HPDE6-E6E7 (cell line): ENCODE measurements at regions not wholly inside any gene's neighbourhood (a gene's known extent, or its start where the extent isn't known, plus 50 kb on each side); places are given as distances from the start of the nearest gene placed in this dataset.
"Not testable (repeated sequence)": the region's sequence is repeated elsewhere in the genome, so short reads cannot be mapped to it uniquely, and the experiment has no call there.

Experiments
- DNase-seq: peaks from one replicate; pipeline ENCODE4 v3.0.0; 2011; ENCODE audit warnings: missing footprints; ENCODE audit errors: extremely low spot score

DNA sequence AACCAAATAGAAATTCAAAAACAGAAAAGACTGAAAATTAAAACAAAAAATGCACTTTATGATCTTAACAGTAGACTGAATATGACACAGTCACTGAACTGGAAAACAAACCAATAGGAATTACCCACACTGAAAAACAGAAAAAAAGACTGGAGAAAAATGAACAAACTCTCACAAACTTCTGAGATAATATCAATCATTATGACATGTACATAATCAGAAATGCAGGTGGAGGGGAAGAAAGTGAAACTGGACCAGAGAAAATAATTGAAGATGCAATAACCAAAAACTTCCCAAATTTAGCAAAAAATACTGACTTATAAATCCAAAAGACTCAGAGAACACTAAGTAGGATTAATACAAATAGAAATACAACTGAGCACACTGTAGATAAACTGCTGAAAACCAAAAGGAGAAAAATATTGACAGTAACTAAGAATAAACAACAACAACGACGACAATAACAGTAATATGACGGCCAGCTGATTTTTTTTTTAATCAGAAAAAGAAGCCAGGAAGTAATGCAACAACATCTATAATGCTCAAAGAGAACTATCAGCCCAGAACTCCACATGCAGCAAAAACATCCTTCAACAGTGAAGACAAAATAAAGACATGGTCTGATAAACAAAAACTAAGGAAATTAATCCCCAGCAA is 108.1 kb downstream of the ZFAND4 start:
- DNase-seq, result no peak

DNA sequence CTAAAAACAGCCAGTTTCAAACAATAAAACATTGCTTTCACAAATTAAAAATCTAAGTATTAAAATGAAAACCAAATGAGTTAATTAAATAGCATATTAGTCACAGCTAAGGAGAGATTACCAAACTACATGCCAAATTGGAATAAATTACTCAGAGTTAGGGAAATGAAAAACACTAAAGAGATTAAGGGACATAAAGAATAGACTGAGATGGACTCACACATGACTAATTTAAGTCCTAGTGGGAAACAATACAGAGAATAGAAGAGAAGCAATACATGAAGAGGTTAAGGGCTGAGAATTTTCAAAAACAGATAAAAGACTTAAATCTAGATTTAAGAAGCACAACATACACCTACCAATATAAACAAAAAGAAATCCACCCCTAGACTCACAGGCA is 110.6 kb downstream of the ZFAND4 start:
- no peak for DNase-seq

DNA sequence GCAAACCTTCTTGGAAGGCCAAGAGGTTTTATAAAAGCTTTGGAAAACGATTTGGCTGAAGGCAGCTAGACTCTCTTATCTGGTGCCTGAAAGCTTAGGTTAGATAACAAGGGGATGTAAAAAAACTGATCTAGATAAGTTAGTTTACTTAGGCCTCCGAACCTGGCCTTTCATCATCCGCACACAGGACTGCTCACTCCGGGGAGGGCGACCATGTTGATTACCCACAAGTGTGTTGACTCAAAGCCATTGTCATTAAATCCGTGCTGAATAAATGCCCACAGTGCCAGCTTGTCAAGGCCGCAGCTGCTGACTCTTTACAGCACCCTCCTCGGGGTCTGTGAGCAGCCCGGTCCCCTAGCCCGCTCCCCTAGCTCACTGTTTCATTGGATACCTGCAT is 112.3 kb downstream of the ZFAND4 start:
- no peak for DNase-seq

GRCh38 chr10:45558425-45558824 is 114.1 kb downstream of the ZFAND4 start:
- no peak for DNase-seq

DNA sequence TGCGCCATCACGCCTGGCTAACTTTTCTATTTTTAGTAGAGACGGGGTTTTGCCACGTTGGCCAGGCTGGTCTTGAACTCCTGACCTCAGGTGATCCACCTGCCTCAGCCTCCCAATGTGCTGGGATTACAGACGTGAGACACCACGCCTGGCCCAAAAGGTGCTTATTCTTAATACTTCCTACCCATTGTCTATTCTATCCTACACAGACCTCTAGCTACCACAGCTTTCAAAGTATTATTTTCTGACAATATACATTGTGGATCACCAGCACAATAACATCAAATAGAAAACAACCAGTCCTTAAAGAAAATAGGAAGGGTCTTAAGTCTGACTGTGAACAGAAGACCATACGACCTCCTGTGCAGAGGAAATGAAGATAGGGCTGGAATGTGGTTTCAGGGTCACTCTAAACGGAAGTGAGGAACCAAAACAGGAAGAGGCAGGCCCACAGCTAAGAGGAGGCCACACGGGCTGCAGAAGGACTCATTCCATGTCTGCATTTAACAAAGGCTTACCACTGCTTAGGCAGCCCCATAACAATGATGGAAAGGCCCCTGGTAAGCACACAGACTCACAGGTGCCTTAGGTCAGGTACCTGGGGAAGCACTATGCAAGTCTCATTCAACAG is 115.2 kb downstream of the ZFAND4 start:
- DNase-seq, result no peak

DNA sequence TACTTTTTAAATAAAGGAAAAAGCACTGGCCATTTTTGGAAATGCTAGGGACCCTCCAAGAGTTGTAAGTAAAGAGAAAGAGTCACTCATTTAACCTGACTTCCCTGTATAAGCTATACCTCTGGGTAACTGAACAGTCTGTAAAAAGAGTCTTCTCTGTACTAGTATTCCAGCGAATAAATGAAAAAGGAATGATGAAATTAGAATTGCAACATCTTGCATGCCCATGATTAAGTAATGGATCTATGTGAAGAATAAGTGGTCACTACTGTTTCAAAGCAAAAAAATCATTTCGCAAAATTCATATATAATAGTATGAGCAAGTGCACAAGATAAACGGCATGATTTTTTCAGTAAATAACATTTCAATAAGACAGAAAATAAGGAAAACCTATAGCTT is 116.8 kb downstream of the ZFAND4 start:
- DNase-seq, result no peak

GRCh38 chr10:45555332-45555731 is 117.2 kb downstream of the ZFAND4 start:
- DNase-seq, result not testable (repeated sequence)

GRCh38 chr10:45553613-45554012 is 119.0 kb downstream of the ZFAND4 start:
- DNase-seq, result no peak

DNA sequence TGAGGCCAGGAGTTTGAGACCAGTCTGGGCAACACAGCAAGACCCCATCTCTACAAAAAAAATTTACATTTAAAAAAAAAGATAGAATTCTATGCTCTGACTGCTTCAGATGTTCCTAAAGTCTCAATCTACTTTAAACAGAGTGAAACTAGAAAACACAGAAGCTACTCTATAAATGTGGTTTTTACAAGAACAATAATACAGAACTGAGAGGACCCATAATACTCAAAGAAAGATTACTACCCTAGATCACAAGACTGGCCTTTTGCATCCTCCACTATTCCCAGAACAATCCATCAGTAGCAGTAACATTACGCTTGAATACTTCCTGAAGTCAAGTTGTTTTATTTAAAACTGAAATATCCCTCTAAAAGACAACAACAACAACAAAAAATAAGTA is 119.4 kb downstream of the ZFAND4 start:
- DNase-seq, result no peak

- no peak for DNase-seq
These were observed 120.1 kb downstream of the ZFAND4 start for GRCh38 chr10:45552476-45552875.

- DNase-seq, result no peak
These were observed 121.4 kb downstream of the ZFAND4 start for GRCh38 chr10:45550903-45551786.

GRCh38 chr10:45548068-45548467 is 124.5 kb downstream of the ZFAND4 start:
- no peak for DNase-seq

- DNase-seq, result no peak
These were observed 125.4 kb downstream of the ZFAND4 start for GRCh38 chr10:45547207-45547606.

DNA sequence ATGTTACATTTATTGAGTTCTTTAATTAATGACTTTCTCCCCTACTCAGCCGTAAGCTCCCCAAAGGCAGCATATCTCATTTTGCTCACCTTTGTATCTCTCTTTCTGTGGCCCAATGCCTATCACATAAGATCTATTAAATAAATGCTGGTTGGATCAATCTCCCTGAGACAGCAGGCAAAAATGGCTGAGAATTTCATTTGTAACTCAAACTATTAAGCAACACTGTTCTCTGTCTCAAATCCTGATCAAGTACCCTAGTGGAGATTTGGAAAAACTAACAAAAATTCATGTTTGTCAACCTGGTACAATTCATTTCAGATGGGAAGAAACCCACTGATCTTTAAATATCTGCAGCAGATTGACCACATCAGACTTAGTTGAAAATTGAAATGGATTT is 127.4 kb downstream of the ZFAND4 start:
- DNase-seq, result no peak

GRCh38 chr10:45544191-45544590 is 128.4 kb downstream of the ZFAND4 start:
- DNase-seq, result no peak

DNA sequence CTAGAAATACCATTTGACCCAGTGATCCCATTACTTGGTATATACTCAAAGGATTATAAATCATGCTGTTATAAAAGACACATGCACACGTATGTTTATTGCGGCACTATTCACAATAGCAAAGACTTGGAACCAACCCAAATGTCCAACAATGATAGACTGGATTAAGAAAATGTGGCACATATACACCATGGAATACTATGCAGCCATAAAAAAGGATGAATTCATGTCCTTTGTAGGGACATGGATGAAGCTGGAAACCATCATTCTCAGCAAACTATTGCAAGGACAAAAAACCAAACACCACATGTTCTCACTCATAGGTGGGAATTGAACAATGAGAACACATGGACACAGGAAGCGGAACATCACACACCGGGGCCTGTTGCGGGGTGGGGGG is 131.5 kb downstream of the ZFAND4 start:
- DNase-seq, result not testable (repeated sequence)

GRCh38 chr10:45540589-45540988 is 132.0 kb downstream of the ZFAND4 start:
- DNase-seq, result not testable (repeated sequence)

GRCh38 chr10:45539569-45539968 is 133.0 kb downstream of the ZFAND4 start:
- DNase-seq, result not testable (repeated sequence)

DNA sequence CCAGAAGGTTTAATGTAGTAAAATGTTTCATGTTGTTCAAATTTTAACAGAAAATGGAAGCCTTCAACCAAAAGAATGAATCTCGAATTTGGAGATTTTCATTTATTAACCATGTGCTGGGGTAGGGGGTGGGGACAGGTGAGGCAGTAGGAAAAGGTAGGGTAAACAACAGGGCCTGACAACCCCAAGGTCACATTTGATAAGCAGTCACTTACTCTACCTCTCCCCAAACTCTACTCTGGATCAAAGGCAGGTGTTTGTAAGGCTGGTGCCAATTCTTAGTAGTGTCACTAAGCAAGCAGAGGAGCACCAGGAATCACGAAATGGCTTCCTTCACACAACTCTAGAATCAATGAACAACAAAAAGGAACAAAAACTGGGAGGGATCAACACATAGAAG is 138.0 kb downstream of the ZFAND4 start:
- DNase-seq, result no peak

DNA sequence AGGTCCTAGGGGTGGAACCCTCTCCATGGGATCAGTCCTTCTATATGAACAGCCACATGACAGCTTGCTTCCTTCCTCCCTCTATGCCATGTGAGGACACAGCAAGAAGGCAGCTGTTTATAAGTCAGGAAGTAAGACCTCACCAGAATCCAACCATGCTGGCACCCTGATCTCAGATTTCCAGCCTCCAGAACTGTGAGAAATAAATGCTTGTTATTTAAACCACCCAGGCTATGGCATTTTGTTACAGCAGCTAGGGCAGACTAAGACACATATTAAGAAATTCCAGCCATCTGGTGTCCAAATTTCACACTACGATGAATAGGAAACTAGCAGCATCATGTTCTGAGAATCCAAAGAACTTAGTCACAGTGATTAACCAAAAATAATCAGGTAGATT is 140.1 kb downstream of the ZFAND4 start:
- no peak for DNase-seq

DNA sequence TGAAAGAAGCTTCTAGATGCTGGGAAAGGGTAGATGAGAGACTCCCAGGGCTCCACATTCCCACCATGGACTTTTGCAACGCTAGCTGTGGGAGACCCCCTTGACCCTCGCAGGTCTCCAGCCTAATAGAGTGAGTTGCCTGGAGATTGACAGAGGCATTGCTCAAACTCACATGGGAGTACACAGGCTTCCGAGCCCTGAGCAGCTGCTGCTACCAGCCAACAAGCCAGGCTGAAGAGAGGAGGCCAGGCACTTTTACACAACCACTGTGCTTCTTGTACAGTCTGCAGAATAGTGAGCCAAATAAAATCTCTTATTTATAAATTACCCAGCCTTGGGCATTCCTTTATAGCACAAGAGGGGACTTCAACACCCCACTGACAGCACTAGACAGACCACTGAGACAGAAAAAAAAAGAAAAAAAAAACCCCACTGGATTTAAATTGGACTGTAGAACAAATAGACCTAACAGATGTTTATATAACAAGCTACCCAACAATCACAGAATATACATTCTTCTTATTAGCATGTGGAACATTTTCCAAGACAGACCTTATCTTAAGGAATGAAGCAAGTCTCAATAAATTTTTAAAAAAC is 146.2 kb downstream of the ZFAND4 start:
- DNase-seq, result no peak

GRCh38 chr10:45520476-45520875 is 146.5 kb downstream of the ALOX5 start:
- DNase-seq, result no peak
